Astrocyte of the spinal cord (primary cell): ENCODE measurements at regions not wholly inside any gene's neighbourhood (a gene's known extent, or its start where the extent isn't known, plus 50 kb on each side); places are given as distances from the start of the nearest gene placed in this dataset.

Experiments used
- DNase-seq: peaks from one replicate; pipeline ENCODE4 v3.0.0; 2011; ENCODE audit warnings: low read depth, low spot score
- H3K4me3 ChIP-seq: 2 replicates; pipeline ENCODE4 v1.5.1; 2011; ENCODE audit warnings: low read depth, mild to moderate bottlenecking, low read length, moderate library complexity
- CTCF ChIP-seq: IDR thresholded peaks from 2 replicates; pipeline ENCODE4 v1.5.1; 2012; ENCODE audit warnings: low read depth, mild to moderate bottlenecking, low read length, inconsistent platforms
- in situ Hi-C: cut with HindIII; loops from 2 replicates; pipeline ENCODE4 v1.10.0; 2017; ENCODE audit warnings: low sequenced_read_pairs

- in situ Hi-C loops: no loop called here
- TF ChIP-seq CTCF: no peak
- DNase-seq: no peak
- H3K4me3 ChIP-seq: no peak overlapping the region
These were observed 111.7 kb downstream of the GADD45G start for GRCh38 chr9:89716559-89716958.

DNA sequence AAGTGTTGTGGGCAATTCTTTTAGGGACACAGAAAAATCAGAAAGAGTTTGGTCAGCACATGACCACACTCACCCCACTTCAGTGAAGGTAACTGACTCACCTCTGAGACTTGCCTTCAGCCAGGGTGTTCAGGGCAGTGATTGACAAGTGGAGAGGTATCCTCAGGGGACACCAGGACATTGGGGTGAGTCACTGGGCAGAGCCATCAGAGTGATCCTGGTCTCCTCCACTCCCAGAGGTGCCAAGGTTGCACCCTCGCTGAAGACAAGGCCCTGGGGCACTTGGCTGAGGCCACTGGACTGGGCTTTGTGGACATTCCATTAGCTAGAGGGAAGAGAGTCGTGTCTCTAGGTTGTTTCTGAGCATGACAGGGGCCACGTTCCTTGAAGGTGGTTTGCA is 113.4 kb downstream of the GADD45G start:
- no peak for DNase-seq
- no peak overlapping the region for H3K4me3 ChIP-seq
- in situ Hi-C loops: no loop called here
- TF ChIP-seq CTCF: no peak

GRCh38 chr9:89718651-89719050 is 113.8 kb downstream of the GADD45G start:
- no peak for DNase-seq
- H3K4me3 ChIP-seq: no peak overlapping the region
- in situ Hi-C loops: no loop called here
- TF ChIP-seq CTCF: no peak

DNA sequence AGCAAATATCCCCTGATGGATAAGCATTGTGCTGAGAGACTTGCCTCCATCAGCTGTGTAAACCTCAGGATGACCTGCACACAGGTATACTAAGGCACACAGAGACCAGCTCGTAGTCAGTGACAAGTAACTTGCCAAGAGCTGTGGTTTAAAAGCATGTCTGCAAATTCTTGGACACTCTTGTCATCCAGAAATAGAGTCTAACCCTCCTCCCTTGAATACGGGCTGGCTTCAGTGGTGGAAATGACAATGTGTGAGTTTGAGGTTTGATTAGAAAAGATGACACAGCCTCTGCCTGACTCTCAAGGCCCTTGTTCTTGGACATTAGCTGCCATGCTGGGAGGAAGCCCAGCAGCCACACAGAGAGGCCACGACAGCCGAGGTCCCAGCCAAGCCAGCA is 114.4 kb downstream of the GADD45G start:
- no peak for TF ChIP-seq CTCF
- no peak for DNase-seq
- H3K4me3 ChIP-seq: no peak overlapping the region
- in situ Hi-C loops: no loop called here

DNA sequence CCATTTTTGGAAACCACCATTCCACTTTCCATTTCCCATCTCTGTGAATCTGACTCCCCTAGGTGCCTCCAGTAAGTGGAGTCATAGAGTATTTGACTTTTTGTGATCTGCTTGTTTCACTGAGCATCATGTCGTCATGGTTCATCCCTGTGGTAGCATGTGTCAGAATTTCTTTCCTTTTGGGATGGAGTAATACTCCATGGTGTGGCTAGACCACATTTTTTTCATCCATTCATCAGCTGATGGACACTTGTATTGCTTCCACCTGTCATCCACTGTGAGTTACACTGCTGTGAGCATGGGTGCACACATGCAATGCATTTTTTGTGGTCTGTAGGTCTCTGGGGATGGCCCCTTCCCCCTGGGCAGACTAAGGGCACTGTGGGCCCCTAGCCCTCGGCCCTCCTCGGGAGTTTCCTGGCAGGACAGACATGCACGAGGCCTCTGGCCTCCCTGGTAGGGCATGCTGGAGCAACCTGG is 115.9 kb downstream of the GADD45G start:
- in situ Hi-C loops: no loop called here
- H3K4me3 ChIP-seq: no peak overlapping the region
- no peak for TF ChIP-seq CTCF
- DNase-seq: no peak

GRCh38 chr9:89721176-89721700 is 116.4 kb downstream of the GADD45G start:
- no peak overlapping the region for H3K4me3 ChIP-seq
- in situ Hi-C loops: no loop called here
- no peak for DNase-seq
- TF ChIP-seq CTCF: no peak
